GM12865 (cell line): ENCODE measurements at regions not wholly inside any gene's neighbourhood (a gene's known extent, or its start where the extent isn't known, plus 50 kb on each side); places are given as distances from the start of the nearest gene placed in this dataset.
"Not testable (repeated sequence)": the region's sequence is repeated elsewhere in the genome, so short reads cannot be mapped to it uniquely, and the experiment has no call there.

Experiments used
- DNase-seq: peaks from one replicate; pipeline ENCODE4 v3.0.0; 2010; ENCODE audit warnings: low read depth
- H3K4me3 ChIP-seq: 2 replicates; pipeline ENCODE4 v1.5.1; 2011; ENCODE audit warnings: mild to moderate bottlenecking, low read depth, low read length, control low read depth
- CTCF ChIP-seq: IDR thresholded peaks from 2 replicates; pipeline ENCODE4 v1.5.1; 2011; ENCODE audit warnings: low read length, control low read depth, low read depth, inconsistent platforms; ENCODE audit not compliant: insufficient read depth; ENCODE audit errors: missing control alignments

GRCh38 chr6:131453803-131454202, 119.2 kb upstream of the ARG1 start:
- DNase-seq: no peak
- H3K4me3 ChIP-seq: no peak overlapping the region
- no peak for TF ChIP-seq CTCF

GRCh38 chr6:131456565-131456964, 116.5 kb upstream of the ARG1 start:
- no peak for TF ChIP-seq CTCF
- H3K4me3 ChIP-seq: no peak overlapping the region
- no peak for DNase-seq

- DNase-seq: no peak
- no peak overlapping the region for H3K4me3 ChIP-seq
- TF ChIP-seq CTCF: no peak
Observed at GRCh38 chr6:131459005-131459404, 114.0 kb upstream of the ARG1 start.

GRCh38 chr6:131460614-131461000, 112.4 kb upstream of the ARG1 start:
- H3K4me3 ChIP-seq: no peak overlapping the region
- TF ChIP-seq CTCF: no peak
- no peak for DNase-seq

GRCh38 chr6:131469130-131469529, 103.9 kb upstream of the ARG1 start:
- TF ChIP-seq CTCF: no peak
- no peak for DNase-seq
- H3K4me3 ChIP-seq: no peak overlapping the region

- no peak for TF ChIP-seq CTCF
- DNase-seq: no peak
- H3K4me3 ChIP-seq: no peak overlapping the region
Observed at GRCh38 chr6:131470534-131470933, 102.5 kb upstream of the ARG1 start.

GRCh38 chr6:131471331-131471730, 101.7 kb upstream of the ARG1 start:
- H3K4me3 ChIP-seq: no peak overlapping the region
- no peak for TF ChIP-seq CTCF
- DNase-seq: no peak

GRCh38 chr6:131473303-131473702, 99.7 kb upstream of the ARG1 start:
- DNase-seq, H3K4me3 ChIP-seq: not testable (repeated sequence)
